Mammary epithelial cell (primary cell): ENCODE measurements at regions not wholly inside any gene's neighbourhood (a gene's known extent, or its start where the extent isn't known, plus 50 kb on each side); places are given as distances from the start of the nearest gene placed in this dataset.

Experiments
- CTCF ChIP-seq, 2 donors: IDR thresholded peaks in 1 of 2; conservative IDR thresholded peaks in 1 of 2; 2 replicates each; pipeline ENCODE4 v1.5.1; 2011 to 2012; ENCODE audit warnings: inconsistent platforms in 2 of 2, low read length in 2 of 2, mild to moderate bottlenecking in 2 of 2, control low read depth in 1 of 2, low read depth in 1 of 2; ENCODE audit not compliant: insufficient read depth in 1 of 2; ENCODE audit errors: extremely low read depth in 1 of 2
- EZH2 ChIP-seq: IDR thresholded peaks from 2 replicates; pipeline ENCODE4 v1.6.1; 2012; ENCODE audit warnings: low read length, inconsistent platforms, borderline replicate concordance

DNA sequence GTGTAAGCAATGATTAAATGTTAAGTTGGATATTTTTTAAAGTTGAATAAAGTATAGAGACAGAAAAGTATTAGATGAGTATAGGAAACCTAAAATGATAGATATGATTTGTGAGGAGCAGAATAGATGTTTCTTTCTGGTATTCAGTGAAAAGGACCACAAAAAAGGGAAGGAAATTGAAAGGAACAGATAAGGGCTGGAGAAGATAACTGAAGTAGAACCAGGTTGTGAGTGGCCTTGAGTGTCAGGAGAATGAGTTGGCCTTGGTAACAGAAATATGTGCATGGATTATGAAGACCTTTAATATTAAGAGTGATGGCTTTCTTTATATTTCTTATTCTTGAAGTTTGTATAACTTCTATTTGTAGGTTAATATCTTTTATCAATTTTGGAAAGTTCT lies 543.5 kb downstream of the METTL4 start:
- TF ChIP-seq EZH2, result no peak
- TF ChIP-seq CTCF (conservative IDR thresholded peaks at IDR 0.05 in 1 of 2, IDR thresholded peaks at IDR 0.05 in 1 of 2; ENCODE audit: extremely low read depth in 1 of 2, insufficient read depth in 1 of 2, low read depth in 1 of 2, low read length in 2 of 2), result no peak
